ENCODE measurements at regions not wholly inside any gene's neighbourhood (a gene's known extent, or its start where the extent isn't known, plus 50 kb on each side); places are given as distances from the start of the nearest gene placed in this dataset.

- in situ Hi-C loops (cut with MboI): no loop called here
- TF ChIP-seq CTCF (IDR thresholded peaks at IDR 0.05 in 2 of 3, conservative IDR thresholded peaks at IDR 0.05 in 1 of 3; ENCODE audit: control insufficient read depth in 2 of 3, extremely low read depth in 1 of 3, insufficient read depth in 1 of 3, low read depth in 3 of 3, low read length in 3 of 3) (peak; percentile 54 to 86 (median 85)), SMC3 (IDR thresholded peaks at IDR 0.05; ENCODE audit: borderline replicate concordance, low read length) (peak; percentile 77), TAF1 (IDR thresholded peaks at IDR 0.05; ENCODE audit: borderline replicate concordance, low read depth, low read length) (no peak), RAD21 (IDR thresholded peaks at IDR 0.05; ENCODE audit: insufficient read depth, low read depth, low read length) (peak; percentile 79), ZNF384 (IDR thresholded peaks at IDR 0.05; ENCODE audit: borderline replicate concordance, low read depth, low read length) (0 out of 2 replicates have a peak, but pooled peaks have one; percentile 8), TCF3 (IDR thresholded peaks at IDR 0.05; ENCODE audit: borderline replicate concordance, insufficient read depth, low read depth, low read length) (no peak)
Measured at GRCh38 chr10:80945264-80945880, 407.7 kb downstream of the SH2D4B start.

More at GRCh38 chr10:80945264-80945880, 407.7 kb downstream of the SH2D4B start:
- WGBS (ENCODE audit: insufficient coverage, insufficient replicate concordance, low lambda C conversion rate, missing lambda C conversion rate): 21% methylated on average over 1 of the region's 1 CpG
- POLR2A ChIA-PET: no interaction called here
- H3K4me1 ChIP-seq (ENCODE audit: control insufficient read depth, insufficient read depth, low read length): no peaks in the 10 kb centered on the region
- RAD21 ChIA-PET (ENCODE audit: unreplicated experiment): interaction anchor here (0.7 to 2.3 kb wide), 22 partner anchors 10 to 500 kb away, joined by 3 to 32 read pairs (median 4); no protein-coding TSS in a partner anchor
- BruUV-seq (replicated peaks): no TSS peak
- no peaks in the 10 kb centered on the region for H3K36me3 ChIP-seq (ENCODE audit: control insufficient read depth in 2 of 2, insufficient read depth in 2 of 2, low read length in 1 of 2)
- no peak overlapping the region for H3K27ac ChIP-seq (ENCODE audit: control insufficient read depth, insufficient read depth)
- H4K20me1 ChIP-seq (ENCODE audit: control insufficient read depth, insufficient read depth): no peaks in the 10 kb centered on the region; the same call in 1 of the 2 replicates
- DNase-seq (ENCODE audit: low read depth, low spot score): no peak
- intact Hi-C loops (cut with micrococcal nuclease; ENCODE audit: unreplicated experiment): loop anchor here (1.0 to 5.0 kb wide), 2 partner anchors 88 to 246 kb away; no protein-coding TSS in a partner anchor
- no peak overlapping the region for H3K9ac ChIP-seq (ENCODE audit: control insufficient read depth, insufficient read depth, low read length)
- H3K79me2 ChIP-seq (ENCODE audit: control insufficient read depth, insufficient read depth, low read length): no peaks in the 10 kb centered on the region
- no peak overlapping the region for H3K4me2 ChIP-seq (ENCODE audit: control insufficient read depth, insufficient read depth)
- peak; percentile 91 for ATAC-seq
- no peaks in the 10 kb centered on the region for H3K27me3 ChIP-seq (replicated peaks in 1 of 2; ENCODE audit: control insufficient read depth in 2 of 2, insufficient read depth in 2 of 2, low read length in 1 of 2)
- no peak overlapping the region for H2AFZ ChIP-seq (ENCODE audit: control insufficient read depth, low read depth, low read length)
- CTCF ChIA-PET: interaction anchor here (0.7 to 2.8 kb wide), 32 partner anchors 9 to 347 kb away, joined by 3 to 36 read pairs (median 4); no protein-coding TSS in a partner anchor
- no peaks in the 10 kb centered on the region for H3K9me3 ChIP-seq (replicated peaks; ENCODE audit: control insufficient read depth, insufficient read depth, low read length)
- SMC1A ChIA-PET (ENCODE audit: uncharacterized antibody, unreplicated experiment): interaction anchor here (0.7 to 2.8 kb wide), 18 partner anchors 12 to 874 kb away, joined by 3 to 20 read pairs (median 4); no protein-coding TSS in a partner anchor
- no peak for FAIRE-seq
- no peak overlapping the region for H3K4me3 ChIP-seq
